ENCODE measurements at regions not wholly inside any gene's neighbourhood (a gene's known extent, or its start where the extent isn't known, plus 50 kb on each side); places are given as distances from the start of the nearest gene placed in this dataset.

DNA sequence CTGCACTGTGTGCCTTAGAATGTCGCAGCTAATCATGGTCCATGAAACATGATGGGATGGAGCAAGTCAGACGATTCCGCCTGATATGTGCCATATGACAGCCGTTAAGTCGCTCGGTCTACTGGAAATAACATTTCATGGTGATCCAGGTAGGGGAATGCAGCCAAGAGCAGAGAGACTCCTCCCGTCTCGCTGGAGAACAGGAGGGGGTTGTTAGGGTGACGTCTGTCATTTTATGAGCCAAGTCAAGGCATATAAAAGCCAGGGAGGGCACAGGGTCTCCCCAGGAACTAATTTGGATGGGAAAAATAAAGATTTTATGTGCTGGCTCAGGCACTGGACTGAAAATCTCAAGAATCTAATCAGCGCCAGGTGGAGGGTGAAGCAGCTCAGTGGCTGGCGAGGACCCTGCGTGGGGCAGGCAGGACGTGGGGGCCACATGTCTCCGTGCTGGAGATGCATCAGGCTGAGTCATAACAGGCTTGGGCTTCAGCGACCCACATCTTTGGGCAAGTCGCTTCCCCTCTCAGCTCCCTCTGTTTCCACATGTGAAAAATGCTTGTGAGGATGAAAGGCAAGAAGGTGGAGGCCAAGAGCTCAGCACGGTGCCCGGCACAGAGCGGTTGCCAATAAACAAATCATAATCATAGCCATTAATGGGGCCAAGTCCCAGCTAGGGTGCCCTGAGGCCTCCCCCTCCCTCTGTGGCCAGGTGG lies 234.6 kb downstream of the ANKRD60 start:
- Histone ChIP-seq H3K27ac (ENCODE audit: low read depth, low read length) (no peak overlapping the region), H3K9me3 (ENCODE audit: control insufficient read depth in 1 of 2, low read length in 2 of 2) (no peaks in the 10 kb centered on the region), H3K36me3 (ENCODE audit: control insufficient read depth in 1 of 2, insufficient read depth in 2 of 2, low read length in 2 of 2) (no peaks in the 10 kb centered on the region)

DNA sequence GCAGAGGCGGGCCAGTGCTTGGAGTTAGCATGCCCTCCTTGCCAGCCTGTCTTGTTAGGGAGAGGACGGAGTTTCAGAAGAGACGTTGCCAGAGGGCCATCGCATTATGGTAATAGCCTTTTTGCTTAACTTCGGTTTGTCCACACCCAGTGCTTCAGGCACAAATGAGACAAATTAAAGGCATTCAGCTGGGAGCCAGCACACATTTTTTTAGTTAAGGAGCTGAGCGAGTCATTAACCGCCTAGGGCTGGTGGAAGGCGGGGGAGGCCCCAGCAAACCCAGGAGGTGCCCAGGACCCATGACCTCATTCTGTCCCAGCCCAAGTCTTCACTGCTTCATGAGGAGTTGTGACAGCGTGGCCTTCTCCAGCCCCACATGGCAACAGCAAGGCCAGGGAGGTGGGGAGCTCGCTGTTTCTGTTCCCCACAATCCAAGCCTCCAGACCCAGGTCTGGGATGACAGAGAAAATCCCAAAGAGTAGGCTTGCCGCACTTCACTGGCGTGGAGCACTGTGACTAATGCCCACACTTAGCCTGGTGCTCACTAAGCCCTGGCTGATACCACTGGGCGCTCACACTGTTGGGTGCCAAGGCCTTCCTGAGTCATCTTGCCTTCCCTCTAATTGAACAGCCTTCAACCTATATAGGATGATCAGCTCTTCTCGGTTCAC lies 237.1 kb downstream of the ANKRD60 start:
- Histone ChIP-seq H3K27ac (ENCODE audit: low read depth, low read length) (no peak overlapping the region), H3K4me1 (ENCODE audit: control insufficient read depth in 1 of 2, insufficient read depth in 2 of 2, low read length in 2 of 2) (no peaks in the 10 kb centered on the region), H3K9ac (ENCODE audit: low read depth in 1 of 2, low read length in 2 of 2) (no peak overlapping the region), H3K9me3 (ENCODE audit: control insufficient read depth in 1 of 2, low read length in 2 of 2) (no peaks in the 10 kb centered on the region), H3K4me3 (ENCODE audit: low read depth in 1 of 2, low read length in 2 of 2) (no peak overlapping the region), H3K27me3 (ENCODE audit: control insufficient read depth in 1 of 2, insufficient read depth in 2 of 2, low read length in 2 of 2) (peaks cover 0 to 3% of the 10 kb centered on the region in 2 donors), H3K36me3 (ENCODE audit: control insufficient read depth in 1 of 2, insufficient read depth in 2 of 2, low read length in 2 of 2) (no peaks in the 10 kb centered on the region)

More for the DNA sequence above, 234.6 kb downstream of the ANKRD60 start:
- peaks cover 0 to 3% of the 10 kb centered on the region in 2 donors for H3K27me3 ChIP-seq (ENCODE audit: control insufficient read depth in 1 of 2, insufficient read depth in 2 of 2, low read length in 2 of 2)
- H3K9ac ChIP-seq (ENCODE audit: low read depth in 1 of 2, low read length in 2 of 2), result no peak overlapping the region
- peaks cover 0 to 2% of the 10 kb centered on the region in 2 donors for H3K4me1 ChIP-seq (ENCODE audit: control insufficient read depth in 1 of 2, insufficient read depth in 2 of 2, low read length in 2 of 2)
- no peak overlapping the region for H3K4me3 ChIP-seq (ENCODE audit: low read depth in 1 of 2, low read length in 2 of 2)

DNA sequence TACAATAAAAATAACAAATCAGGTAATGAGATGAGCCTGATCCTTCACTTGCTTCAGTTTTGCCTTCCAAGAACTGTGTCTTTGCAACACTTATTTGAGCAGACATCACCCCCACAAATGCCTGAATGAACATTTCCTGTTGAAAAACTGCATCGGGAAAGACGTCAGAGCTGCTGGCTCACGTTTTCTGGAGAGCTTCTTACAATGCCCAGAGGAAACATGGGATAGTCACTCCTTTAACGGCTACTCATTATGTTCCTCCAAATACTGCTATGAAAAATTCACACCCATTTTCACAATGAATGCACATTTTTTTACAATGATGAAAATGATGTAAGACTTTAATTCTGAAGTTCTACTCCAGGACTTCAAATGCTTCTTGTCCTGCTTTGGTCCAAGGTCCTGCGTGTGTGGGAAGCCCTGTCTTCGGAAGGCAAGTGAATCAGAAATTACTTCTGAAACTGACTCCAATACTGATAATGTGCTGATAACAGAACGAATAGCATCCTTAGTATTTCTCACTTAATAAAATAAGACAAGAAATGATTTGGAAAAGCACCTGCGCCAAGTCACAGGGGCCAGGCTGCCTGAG lies 238.0 kb downstream of the ANKRD60 start:
- no peak overlapping the region for H3K27ac ChIP-seq (ENCODE audit: low read depth, low read length)
- no peaks in the 10 kb centered on the region for H3K9me3 ChIP-seq (ENCODE audit: control insufficient read depth in 1 of 2, low read length in 2 of 2)
- no peak overlapping the region for H3K4me3 ChIP-seq (ENCODE audit: low read depth in 1 of 2, low read length in 2 of 2)
- H3K4me1 ChIP-seq (ENCODE audit: control insufficient read depth in 1 of 2, insufficient read depth in 2 of 2, low read length in 2 of 2), result no peaks in the 10 kb centered on the region
- H3K27me3 ChIP-seq (ENCODE audit: control insufficient read depth in 1 of 2, insufficient read depth in 2 of 2, low read length in 2 of 2), result peaks cover 0 to 3% of the 10 kb centered on the region in 2 donors
- H3K9ac ChIP-seq (ENCODE audit: low read depth in 1 of 2, low read length in 2 of 2), result no peak overlapping the region
- H3K36me3 ChIP-seq (ENCODE audit: control insufficient read depth in 1 of 2, insufficient read depth in 2 of 2, low read length in 2 of 2), result no peaks in the 10 kb centered on the region

DNA sequence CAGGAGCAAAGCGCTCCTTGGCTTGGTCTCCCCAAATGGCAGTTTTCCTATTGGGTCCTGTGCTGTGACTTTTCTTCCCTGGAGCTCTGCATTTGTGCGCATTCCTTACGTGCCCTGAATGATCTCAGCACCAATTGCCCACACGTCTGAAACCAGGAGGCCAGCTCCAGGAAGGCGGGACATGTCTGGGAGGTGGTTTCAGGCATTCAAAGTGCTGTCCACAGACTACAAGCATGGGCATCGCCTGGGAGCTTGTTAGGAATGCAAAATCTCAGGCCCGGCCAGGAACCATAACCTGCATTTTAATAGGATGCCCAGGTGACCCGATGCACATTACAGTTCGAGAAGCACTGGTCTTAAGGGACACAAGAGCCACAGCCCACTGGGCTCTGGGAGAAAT lies 239.6 kb downstream of the ANKRD60 start:
- no peak overlapping the region for H3K9ac ChIP-seq (ENCODE audit: low read depth in 1 of 2, low read length in 2 of 2)
- H3K9me3 ChIP-seq (ENCODE audit: control insufficient read depth in 1 of 2, low read length in 2 of 2), result no peaks in the 10 kb centered on the region
- H3K36me3 ChIP-seq (ENCODE audit: control insufficient read depth in 1 of 2, insufficient read depth in 2 of 2, low read length in 2 of 2), result no peaks in the 10 kb centered on the region
- no peaks in the 10 kb centered on the region for H3K4me1 ChIP-seq (ENCODE audit: control insufficient read depth in 1 of 2, insufficient read depth in 2 of 2, low read length in 2 of 2)
- no peak overlapping the region for H3K27ac ChIP-seq (ENCODE audit: low read depth, low read length)
- peaks cover 0 to 3% of the 10 kb centered on the region in 2 donors for H3K27me3 ChIP-seq (ENCODE audit: control insufficient read depth in 1 of 2, insufficient read depth in 2 of 2, low read length in 2 of 2)
- no peak overlapping the region for H3K4me3 ChIP-seq (ENCODE audit: low read depth in 1 of 2, low read length in 2 of 2)

DNA sequence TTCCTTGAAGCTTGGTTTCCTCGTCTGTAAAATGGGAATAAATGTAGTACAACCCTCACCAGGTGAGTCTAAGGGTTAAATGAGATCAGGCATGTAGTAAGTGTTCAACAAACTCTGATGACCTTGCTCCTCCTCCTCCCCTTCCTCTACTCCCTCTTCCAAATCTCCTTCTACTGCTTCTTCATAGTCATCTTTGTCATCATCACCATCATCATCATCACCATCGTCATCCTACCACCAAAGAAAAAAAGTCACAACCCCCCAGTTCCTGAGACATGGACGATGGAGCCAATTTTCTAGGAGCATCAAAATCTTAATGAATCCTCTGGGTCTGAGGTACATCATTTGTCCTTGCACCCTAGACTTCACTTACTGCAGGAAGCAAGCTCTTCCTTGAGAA lies 240.0 kb downstream of the ANKRD60 start:
- Histone ChIP-seq H3K4me1 (ENCODE audit: control insufficient read depth in 1 of 2, insufficient read depth in 2 of 2, low read length in 2 of 2) (no peaks in the 10 kb centered on the region), H3K27me3 (ENCODE audit: control insufficient read depth in 1 of 2, insufficient read depth in 2 of 2, low read length in 2 of 2) (peaks cover 0 to 3% of the 10 kb centered on the region in 2 donors), H3K4me3 (ENCODE audit: low read depth in 1 of 2, low read length in 2 of 2) (no peak overlapping the region), H3K9ac (ENCODE audit: low read depth in 1 of 2, low read length in 2 of 2) (no peak overlapping the region), H3K36me3 (ENCODE audit: control insufficient read depth in 1 of 2, insufficient read depth in 2 of 2, low read length in 2 of 2) (no peaks in the 10 kb centered on the region), H3K9me3 (ENCODE audit: control insufficient read depth in 1 of 2, low read length in 2 of 2) (no peaks in the 10 kb centered on the region), H3K27ac (ENCODE audit: low read depth, low read length) (no peak overlapping the region)

DNA sequence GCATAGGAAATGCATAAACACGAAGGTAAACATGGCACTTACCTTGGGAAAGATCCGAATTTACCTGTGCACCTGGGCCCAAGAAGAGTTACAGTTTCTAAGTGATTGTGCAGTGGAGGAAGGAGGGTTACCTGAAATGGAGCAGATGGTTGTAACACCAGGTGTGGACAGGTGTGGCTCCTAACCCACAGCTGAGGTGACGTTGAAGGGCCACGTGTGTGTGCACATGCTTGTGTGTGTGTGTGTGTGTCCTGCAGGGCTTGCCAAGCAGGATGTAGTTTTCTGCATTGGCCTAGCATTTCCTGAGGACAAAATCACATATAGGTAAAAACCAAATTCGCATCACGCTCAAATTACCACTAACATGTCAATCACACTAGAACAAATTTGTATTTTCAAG lies 240.8 kb downstream of the ANKRD60 start:
- Histone ChIP-seq H3K4me1 (ENCODE audit: control insufficient read depth in 1 of 2, insufficient read depth in 2 of 2, low read length in 2 of 2) (no peaks in the 10 kb centered on the region), H3K9ac (ENCODE audit: low read depth in 1 of 2, low read length in 2 of 2) (no peak overlapping the region), H3K27ac (ENCODE audit: low read depth, low read length) (no peak overlapping the region), H3K36me3 (ENCODE audit: control insufficient read depth in 1 of 2, insufficient read depth in 2 of 2, low read length in 2 of 2) (no peaks in the 10 kb centered on the region), H3K27me3 (ENCODE audit: control insufficient read depth in 1 of 2, insufficient read depth in 2 of 2, low read length in 2 of 2) (peaks cover 0 to 3% of the 10 kb centered on the region in 2 donors), H3K9me3 (ENCODE audit: control insufficient read depth in 1 of 2, low read length in 2 of 2) (no peaks in the 10 kb centered on the region), H3K4me3 (ENCODE audit: low read depth in 1 of 2, low read length in 2 of 2) (no peak overlapping the region)

DNA sequence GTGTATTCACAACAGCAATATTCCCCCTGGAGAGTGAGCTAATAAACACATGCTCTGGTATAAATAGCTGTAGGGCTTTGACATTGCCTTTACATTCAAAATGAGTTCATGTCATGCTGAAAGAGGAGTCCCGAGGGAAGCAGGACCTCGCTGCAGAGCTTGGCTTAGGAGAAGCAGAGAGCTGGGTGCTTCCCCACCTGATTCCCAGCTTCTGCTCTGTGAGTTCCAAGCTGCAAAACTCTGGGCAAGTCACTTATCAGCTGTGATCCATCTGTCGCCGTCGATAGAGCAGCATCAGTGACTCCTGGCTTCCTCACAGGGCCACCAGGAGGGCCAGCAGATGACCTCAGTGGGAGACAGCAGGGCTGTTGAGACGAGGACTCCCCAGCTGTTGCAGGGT lies 241.8 kb downstream of the ANKRD60 start:
- H3K27me3 ChIP-seq (ENCODE audit: control insufficient read depth in 1 of 2, insufficient read depth in 2 of 2, low read length in 2 of 2), result peaks cover 0 to 3% of the 10 kb centered on the region in 2 donors
- H3K36me3 ChIP-seq (ENCODE audit: control insufficient read depth in 1 of 2, insufficient read depth in 2 of 2, low read length in 2 of 2), result no peaks in the 10 kb centered on the region
- H3K4me3 ChIP-seq (ENCODE audit: low read depth in 1 of 2, low read length in 2 of 2), result no peak overlapping the region
- H3K9me3 ChIP-seq (ENCODE audit: control insufficient read depth in 1 of 2, low read length in 2 of 2), result no peaks in the 10 kb centered on the region
- H3K4me1 ChIP-seq (ENCODE audit: control insufficient read depth in 1 of 2, insufficient read depth in 2 of 2, low read length in 2 of 2), result no peaks in the 10 kb centered on the region
- no peak overlapping the region for H3K9ac ChIP-seq (ENCODE audit: low read depth in 1 of 2, low read length in 2 of 2)
- no peak overlapping the region for H3K27ac ChIP-seq (ENCODE audit: low read depth, low read length)

DNA sequence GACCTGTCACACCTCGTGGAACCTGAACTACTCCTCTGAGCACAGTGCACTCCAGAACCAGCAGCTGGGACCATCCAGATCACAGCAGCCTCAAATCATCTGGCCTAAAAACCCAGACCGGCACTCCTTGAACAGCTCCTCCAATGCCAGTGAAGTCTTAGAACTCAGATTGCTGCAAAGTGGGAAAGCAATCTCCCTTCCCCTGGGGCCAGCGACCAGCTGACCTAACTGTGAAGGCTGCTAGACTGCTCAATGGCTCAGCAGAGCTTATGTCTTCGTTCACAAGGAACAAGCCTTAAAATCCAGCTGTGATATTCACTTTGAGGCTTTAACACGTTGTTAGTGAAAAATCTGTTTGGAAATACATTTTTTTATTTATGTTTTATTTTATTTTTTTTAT lies 243.2 kb downstream of the ANKRD60 start:
- Histone ChIP-seq H3K4me1 (ENCODE audit: control insufficient read depth in 1 of 2, insufficient read depth in 2 of 2, low read length in 2 of 2) (no peaks in the 10 kb centered on the region), H3K27me3 (ENCODE audit: control insufficient read depth in 1 of 2, insufficient read depth in 2 of 2, low read length in 2 of 2) (peaks cover 0 to 6% of the 10 kb centered on the region in 2 donors), H3K9ac (ENCODE audit: low read depth in 1 of 2, low read length in 2 of 2) (no peak overlapping the region), H3K27ac (ENCODE audit: low read depth, low read length) (no peak overlapping the region), H3K9me3 (ENCODE audit: control insufficient read depth in 1 of 2, low read length in 2 of 2) (no peaks in the 10 kb centered on the region), H3K36me3 (ENCODE audit: control insufficient read depth in 1 of 2, insufficient read depth in 2 of 2, low read length in 2 of 2) (no peaks in the 10 kb centered on the region), H3K4me3 (ENCODE audit: low read depth in 1 of 2, low read length in 2 of 2) (no peak overlapping the region)

DNA sequence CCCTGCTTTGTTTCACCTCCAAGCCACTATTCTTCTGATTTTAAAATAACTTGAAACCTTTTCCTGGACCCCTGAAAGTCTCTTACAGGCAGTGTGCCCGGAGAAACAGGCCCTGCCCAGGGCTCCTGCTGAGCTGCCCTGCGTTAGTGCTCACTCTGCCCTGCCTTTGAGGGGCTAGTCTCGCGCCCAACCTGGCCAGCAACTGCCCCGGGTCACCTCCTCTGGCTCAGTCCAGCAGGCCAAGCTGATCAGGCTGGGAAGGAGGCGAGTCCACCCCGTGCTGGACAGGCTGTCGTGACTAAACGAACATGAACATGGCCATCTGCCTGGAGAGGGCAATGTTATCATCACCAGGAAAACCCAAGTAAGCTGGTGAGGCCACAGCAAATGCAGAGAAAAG lies 245.4 kb downstream of the ANKRD60 start:
- H3K9me3 ChIP-seq (ENCODE audit: control insufficient read depth in 1 of 2, low read length in 2 of 2), result no peaks in the 10 kb centered on the region
- H3K4me3 ChIP-seq (ENCODE audit: low read depth in 1 of 2, low read length in 2 of 2), result no peak overlapping the region
- no peaks in the 10 kb centered on the region for H3K36me3 ChIP-seq (ENCODE audit: control insufficient read depth in 1 of 2, insufficient read depth in 2 of 2, low read length in 2 of 2)
- H3K27me3 ChIP-seq (ENCODE audit: control insufficient read depth in 1 of 2, insufficient read depth in 2 of 2, low read length in 2 of 2), result peaks cover 0 to 3% of the 10 kb centered on the region in 2 donors
- no peak overlapping the region for H3K9ac ChIP-seq (ENCODE audit: low read depth in 1 of 2, low read length in 2 of 2)
- no peaks in the 10 kb centered on the region for H3K4me1 ChIP-seq (ENCODE audit: control insufficient read depth in 1 of 2, insufficient read depth in 2 of 2, low read length in 2 of 2)
- no peak overlapping the region for H3K27ac ChIP-seq (ENCODE audit: low read depth, low read length)

DNA sequence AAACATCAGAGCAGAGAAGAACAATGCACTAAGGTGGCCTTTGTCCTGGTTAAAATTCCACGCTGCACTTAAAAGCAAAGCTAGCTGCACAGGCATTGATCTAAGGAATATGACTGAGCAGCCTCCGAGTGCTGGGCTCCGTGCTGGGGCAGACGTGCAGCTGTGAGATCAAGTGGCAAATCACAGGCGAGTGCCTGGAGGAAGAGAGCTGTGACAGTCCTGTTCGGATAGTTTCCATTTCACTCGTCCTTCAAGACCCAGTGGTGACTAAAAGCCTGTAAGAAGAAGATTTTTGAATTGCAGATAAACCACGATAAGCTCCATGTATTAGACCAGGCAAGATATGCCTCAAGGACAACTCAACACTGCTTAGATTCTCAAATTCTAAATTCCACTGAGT lies 247.9 kb downstream of the ANKRD60 start:
- Histone ChIP-seq H3K4me3 (ENCODE audit: low read depth in 1 of 2, low read length in 2 of 2) (no peak overlapping the region), H3K9ac (ENCODE audit: low read depth in 1 of 2, low read length in 2 of 2) (no peak overlapping the region), H3K27me3 (ENCODE audit: control insufficient read depth in 1 of 2, insufficient read depth in 2 of 2, low read length in 2 of 2) (peaks cover 0 to 3% of the 10 kb centered on the region in 2 donors), H3K27ac (ENCODE audit: low read depth, low read length) (no peak overlapping the region), H3K4me1 (ENCODE audit: control insufficient read depth in 1 of 2, insufficient read depth in 2 of 2, low read length in 2 of 2) (no peaks in the 10 kb centered on the region), H3K9me3 (ENCODE audit: control insufficient read depth in 1 of 2, low read length in 2 of 2) (no peaks in the 10 kb centered on the region), H3K36me3 (ENCODE audit: control insufficient read depth in 1 of 2, insufficient read depth in 2 of 2, low read length in 2 of 2) (no peaks in the 10 kb centered on the region)

Data from duodenal mucosa (tissue), 2 donors.